GM23338 (cell line): ENCODE measurements at regions not wholly inside any gene's neighbourhood (a gene's known extent, or its start where the extent isn't known, plus 50 kb on each side); places are given as distances from the start of the nearest gene placed in this dataset.

ENCODE experiments used
- ATAC-seq: fragments of 200-7000 bp; cut with Tn5 transposase; 3 replicates; pipeline ENCODE4 v1.9.1; 2020
- DNase-seq: peaks from one replicate; pipeline ENCODE4 v3.0.0-alpha.2; 2015; ENCODE audit warnings: low spot score
- H2AFZ ChIP-seq: fragments of 200-600 bp; sonication (generic); 2 replicates; pipeline ENCODE4 v1.8.0; 2016; ENCODE audit warnings: antibody characterized with exemption, mild to moderate bottlenecking, moderate library complexity
- H3F3A ChIP-seq: fragments of 200-600 bp; sonication (generic); replicated peaks from 2 replicates; pipeline ENCODE4 v1.8.0; 2017; ENCODE audit warnings: antibody characterized with exemption, mixed run types, low read depth
- H3K27ac ChIP-seq: fragments of 200-600 bp; sonication (generic); 2 replicates; pipeline ENCODE4 v1.6.1; 2016; ENCODE audit warnings: low read depth
- H3K27me3 ChIP-seq: fragments of 200-600 bp; sonication (generic); 2 replicates; pipeline ENCODE4 v1.8.0; 2016; ENCODE audit warnings: mild to moderate bottlenecking, mixed run types, moderate library complexity; ENCODE audit not compliant: insufficient read depth
- H3K36me3 ChIP-seq: fragments of 200-600 bp; sonication (generic); 2 replicates; pipeline ENCODE4 v1.8.0; 2016; ENCODE audit warnings: mild to moderate bottlenecking; ENCODE audit not compliant: insufficient read depth
- H3K4me1 ChIP-seq: fragments of 200-600 bp; sonication (generic); 2 replicates; pipeline ENCODE4 v1.8.0; 2016; ENCODE audit warnings: mild to moderate bottlenecking, moderate library complexity; ENCODE audit not compliant: insufficient read depth
- H3K4me2 ChIP-seq: fragments of 200-600 bp; sonication (generic); 2 replicates; pipeline ENCODE4 v1.7.1; 2017; ENCODE audit warnings: mixed run types
- H3K4me3 ChIP-seq: fragments of 200-600 bp; sonication (generic); 2 replicates; pipeline ENCODE4 v1.6.1; 2016; ENCODE audit warnings: mixed run types
- H3K79me2 ChIP-seq: fragments of 200-600 bp; sonication (generic); replicated peaks from 2 replicates; pipeline ENCODE4 v1.8.0; 2017; ENCODE audit warnings: mild to moderate bottlenecking; ENCODE audit not compliant: insufficient read depth
- H3K9me2 ChIP-seq: fragments of 200-600 bp; sonication (generic); 2 replicates; pipeline ENCODE4 v1.8.0; 2017; ENCODE audit not compliant: insufficient read depth
- H4K20me1 ChIP-seq: fragments of 200-600 bp; sonication (generic); replicated peaks from 2 replicates; pipeline ENCODE4 v1.8.0; 2017; ENCODE audit warnings: mild to moderate bottlenecking; ENCODE audit not compliant: insufficient read depth
- H3K27ac Mint-ChIP-seq: 2 replicates; pipeline ENCODE4 v1.8.0; 2020; ENCODE audit warnings: inconsistent platforms, mild to moderate bottlenecking, moderate library complexity, mixed read lengths
- H3K27me3 Mint-ChIP-seq: 3 replicates; pipeline ENCODE4 v1.8.0; 2022; ENCODE audit warnings: low read depth, mild to moderate bottlenecking, moderate library complexity, mixed read lengths, inconsistent platforms; ENCODE audit not compliant: insufficient read depth, poor library complexity
- H3K36me3 Mint-ChIP-seq: 3 replicates; pipeline ENCODE4 v1.8.0; 2021; ENCODE audit warnings: low read depth, mild to moderate bottlenecking, inconsistent platforms, moderate library complexity, mixed read lengths
- H3K4me1 Mint-ChIP-seq: 3 replicates; pipeline ENCODE4 v1.8.0; 2020; ENCODE audit warnings: mild to moderate bottlenecking, inconsistent platforms, mixed read lengths
- H3K4me3 Mint-ChIP-seq: 3 replicates; pipeline ENCODE4 v1.8.0; 2021; ENCODE audit warnings: moderate library complexity, mild to moderate bottlenecking, inconsistent platforms, mixed read lengths
- H3K9me3 Mint-ChIP-seq: 3 replicates; pipeline ENCODE4 v1.8.0; 2020; ENCODE audit warnings: moderate library complexity, mild to moderate bottlenecking, inconsistent platforms, mixed read lengths
- EZH2 ChIP-seq: fragments of 200-600 bp; sonication (generic); IDR thresholded peaks from one replicate; pipeline ENCODE4 v1.8.0; 2017; ENCODE audit warnings: antibody characterized with exemption, mild to moderate bottlenecking, low read depth; ENCODE audit not compliant: unreplicated experiment
- EZH2phosphoT487 ChIP-seq: fragments of 200-600 bp; sonication (generic); IDR thresholded peaks from one replicate; pipeline ENCODE4 v1.8.1; 2018; ENCODE audit warnings: antibody characterized with exemption; ENCODE audit not compliant: unreplicated experiment
- POLR2AphosphoS5 ChIP-seq: IDR thresholded peaks from 2 replicates; pipeline ENCODE4 v1.6.1; 2016; ENCODE audit warnings: antibody characterized with exemption, low read depth
- STAT1 ChIP-seq: IDR thresholded peaks from one replicate; pipeline ENCODE4 v1.6.1; 2016; ENCODE audit warnings: antibody characterized with exemption; ENCODE audit not compliant: unreplicated experiment
- ZNF331 ChIP-seq: fragments of 250-450 bp; sonication (Bioruptor Pico); IDR thresholded peaks from 2 replicates; pipeline ENCODE4 v1.5.0; 2020; ENCODE audit warnings: low read depth, mild to moderate bottlenecking, moderate library complexity
- TF ChIP-seq, protein P1 (sequence below), 2 experiments: fragments of 200-600 bp in 1 of 2; sonication (generic) in 1 of 2; conservative IDR thresholded peaks; 2 replicates each; pipeline versions ENCODE4 v1.5.1 to v1.6.1; 2016 to 2017; ENCODE audit warnings: antibody characterized with exemption in 2 of 2, low read depth in 2 of 2, mild to moderate bottlenecking in 2 of 2, moderate library complexity in 1 of 2
- TF ChIP-seq, protein P2 (sequence below): fragments of 250-450 bp; sonication (Bioruptor Pico); IDR thresholded peaks from 2 replicates; pipeline ENCODE4 v1.5.0; 2020; ENCODE audit warnings: mild to moderate bottlenecking, moderate library complexity

DNA sequence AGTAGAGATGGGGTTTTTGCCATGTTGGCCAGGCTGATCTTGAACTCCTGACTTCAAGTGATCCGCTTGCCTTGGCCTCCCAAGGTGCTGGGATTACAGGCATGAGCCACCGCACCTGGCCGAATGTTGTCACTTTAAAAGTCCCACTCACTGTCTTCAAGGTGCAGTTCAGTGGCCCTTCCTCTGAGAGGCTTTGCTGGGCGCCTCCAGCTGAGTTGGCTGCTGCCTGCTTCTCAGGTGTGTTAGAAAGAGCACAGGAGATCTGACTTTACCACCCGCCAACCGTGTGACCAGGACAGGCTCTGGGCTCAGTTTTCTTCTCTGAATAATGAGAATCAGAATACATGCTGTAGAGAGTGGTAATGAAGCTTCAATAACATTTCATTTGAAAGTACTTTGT lies 207.4 kb downstream of the CEP135 start:
- no peaks in the 10 kb centered on the region for H3K36me3 Mint-ChIP-seq
- H3K9me2 ChIP-seq = no peaks in the 10 kb centered on the region
- H3K27ac ChIP-seq = no peak overlapping the region; the same call in 1 of the 2 replicates
- H3K27ac Mint-ChIP-seq = peak overlapping the region; percentile 15; the same call in 1 of the 2 replicates
- H2AFZ ChIP-seq = no peak overlapping the region
- H3K4me3 ChIP-seq = no peak overlapping the region
- no peaks in the 10 kb centered on the region for H3F3A ChIP-seq
- no peaks in the 10 kb centered on the region for H3K27me3 ChIP-seq
- ATAC-seq (peak; percentile 94), DNase-seq (peak; percentile 52)
- no peaks in the 10 kb centered on the region for H3K36me3 ChIP-seq
- TF ChIP-seq, protein P1, sequence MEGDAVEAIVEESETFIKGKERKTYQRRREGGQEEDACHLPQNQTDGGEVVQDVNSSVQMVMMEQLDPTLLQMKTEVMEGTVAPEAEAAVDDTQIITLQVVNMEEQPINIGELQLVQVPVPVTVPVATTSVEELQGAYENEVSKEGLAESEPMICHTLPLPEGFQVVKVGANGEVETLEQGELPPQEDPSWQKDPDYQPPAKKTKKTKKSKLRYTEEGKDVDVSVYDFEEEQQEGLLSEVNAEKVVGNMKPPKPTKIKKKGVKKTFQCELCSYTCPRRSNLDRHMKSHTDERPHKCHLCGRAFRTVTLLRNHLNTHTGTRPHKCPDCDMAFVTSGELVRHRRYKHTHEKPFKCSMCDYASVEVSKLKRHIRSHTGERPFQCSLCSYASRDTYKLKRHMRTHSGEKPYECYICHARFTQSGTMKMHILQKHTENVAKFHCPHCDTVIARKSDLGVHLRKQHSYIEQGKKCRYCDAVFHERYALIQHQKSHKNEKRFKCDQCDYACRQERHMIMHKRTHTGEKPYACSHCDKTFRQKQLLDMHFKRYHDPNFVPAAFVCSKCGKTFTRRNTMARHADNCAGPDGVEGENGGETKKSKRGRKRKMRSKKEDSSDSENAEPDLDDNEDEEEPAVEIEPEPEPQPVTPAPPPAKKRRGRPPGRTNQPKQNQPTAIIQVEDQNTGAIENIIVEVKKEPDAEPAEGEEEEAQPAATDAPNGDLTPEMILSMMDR (conservative IDR thresholded peaks at IDR 0.05; ENCODE audit: low read depth in 2 of 2) = no peak
- TF ChIP-seq ZNF331 (no peak), POLR2AphosphoS5 (no peak), EZH2phosphoT487 (no peak)
- peaks cover 4% of the 10 kb centered on the region for H3K27me3 Mint-ChIP-seq
- H3K4me1 ChIP-seq = no peaks in the 10 kb centered on the region
- H3K4me3 Mint-ChIP-seq = no peak overlapping the region
- H3K4me1 Mint-ChIP-seq = peaks cover 9% of the 10 kb centered on the region
- no peaks in the 10 kb centered on the region for H3K9me3 Mint-ChIP-seq
- H3K4me2 ChIP-seq = no peak overlapping the region
- no peaks in the 10 kb centered on the region; the same call in 1 of the 2 replicates for H3K79me2 ChIP-seq
- H4K20me1 ChIP-seq = no peaks in the 10 kb centered on the region; the same call in 1 of the 2 replicates

DNA sequence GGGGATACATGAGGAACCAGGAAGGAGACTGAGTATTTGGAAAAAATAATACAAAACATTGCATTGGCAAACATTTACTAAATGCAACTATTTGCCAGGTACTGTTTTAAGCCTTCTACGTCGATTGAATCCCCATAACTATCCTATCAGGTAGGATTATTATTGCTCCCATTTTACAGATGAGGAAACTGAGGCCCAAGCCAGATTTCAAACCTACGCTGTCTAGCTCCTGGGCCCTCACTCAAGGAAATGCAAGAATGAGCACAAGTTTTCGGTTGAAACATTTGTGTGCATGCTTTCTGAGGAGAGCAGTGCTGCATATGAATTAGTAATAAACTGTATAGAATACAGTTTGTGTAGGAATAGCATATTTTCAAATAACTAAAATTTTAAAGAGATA lies 206.7 kb downstream of the CEP135 start:
- Histone ChIP-seq H3K36me3 (no peaks in the 10 kb centered on the region), H3K27ac (no peak overlapping the region), H3K27me3 (no peaks in the 10 kb centered on the region), H3K4me3 (no peak overlapping the region), H2AFZ (no peak overlapping the region), H3K79me2 (no peaks in the 10 kb centered on the region; the same call in 1 of the 2 replicates), H4K20me1 (no peaks in the 10 kb centered on the region; the same call in 1 of the 2 replicates), H3K4me1 (no peaks in the 10 kb centered on the region), H3F3A (no peaks in the 10 kb centered on the region), H3K4me2 (no peak overlapping the region), H3K9me2 (no peaks in the 10 kb centered on the region)
- Mint-ChIP-seq H3K27me3 (peaks cover 4% of the 10 kb centered on the region), H3K4me3 (no peak overlapping the region), H3K4me1 (peaks cover 12% of the 10 kb centered on the region), H3K36me3 (no peaks in the 10 kb centered on the region), H3K27ac (no peak overlapping the region), H3K9me3 (no peaks in the 10 kb centered on the region)
- TF ChIP-seq EZH2 = no peak
- no peak for TF ChIP-seq STAT1
- TF ChIP-seq ZNF331 = no peak
- DNase-seq (no peak), ATAC-seq (no peak)

DNA sequence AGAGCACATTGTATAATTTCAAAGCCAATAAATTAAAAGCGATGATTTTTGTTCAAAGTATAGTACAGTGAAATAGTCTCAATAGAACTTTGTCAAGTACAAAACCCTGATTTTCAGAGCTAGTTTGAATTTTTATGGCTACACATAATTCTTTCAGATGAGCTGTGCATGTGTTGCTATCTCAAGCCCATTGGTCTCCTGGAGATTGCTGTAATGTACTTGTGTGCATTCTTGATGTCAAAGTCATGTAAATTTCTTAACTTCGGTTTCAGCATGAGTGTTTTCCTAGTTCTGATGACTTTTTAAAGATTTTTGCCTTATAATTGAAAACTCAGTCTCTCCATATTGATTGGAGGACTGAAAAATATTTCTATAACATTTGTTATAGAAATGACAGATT lies 200.8 kb downstream of the CEP135 start:
- DNase-seq (no peak), ATAC-seq (no peak)
- peaks cover 29% of the 10 kb centered on the region for H3K4me1 Mint-ChIP-seq
- Histone ChIP-seq H3K79me2 (no peaks in the 10 kb centered on the region), H3K27ac (no peak overlapping the region), H3K4me1 (peaks cover 8% of the 10 kb centered on the region), H3K36me3 (no peaks in the 10 kb centered on the region), H3K27me3 (no peaks in the 10 kb centered on the region), H3K4me3 (no peak overlapping the region), H4K20me1 (no peaks in the 10 kb centered on the region), H3K4me2 (no peak overlapping the region), H3K9me2 (no peaks in the 10 kb centered on the region), H3F3A (no peaks in the 10 kb centered on the region), H2AFZ (no peak overlapping the region)
- H3K27me3 Mint-ChIP-seq = peaks cover 6% of the 10 kb centered on the region
- H3K36me3 Mint-ChIP-seq = no peaks in the 10 kb centered on the region
- no peaks in the 10 kb centered on the region; the same call in 2 of the 3 replicates for H3K9me3 Mint-ChIP-seq
- no peak overlapping the region for H3K27ac Mint-ChIP-seq
- no peak overlapping the region for H3K4me3 Mint-ChIP-seq
- TF ChIP-seq, protein P1 (conservative IDR thresholded peaks at IDR 0.05; ENCODE audit: low read depth in 2 of 2) = no peak
- TF ChIP-seq, protein P2, sequence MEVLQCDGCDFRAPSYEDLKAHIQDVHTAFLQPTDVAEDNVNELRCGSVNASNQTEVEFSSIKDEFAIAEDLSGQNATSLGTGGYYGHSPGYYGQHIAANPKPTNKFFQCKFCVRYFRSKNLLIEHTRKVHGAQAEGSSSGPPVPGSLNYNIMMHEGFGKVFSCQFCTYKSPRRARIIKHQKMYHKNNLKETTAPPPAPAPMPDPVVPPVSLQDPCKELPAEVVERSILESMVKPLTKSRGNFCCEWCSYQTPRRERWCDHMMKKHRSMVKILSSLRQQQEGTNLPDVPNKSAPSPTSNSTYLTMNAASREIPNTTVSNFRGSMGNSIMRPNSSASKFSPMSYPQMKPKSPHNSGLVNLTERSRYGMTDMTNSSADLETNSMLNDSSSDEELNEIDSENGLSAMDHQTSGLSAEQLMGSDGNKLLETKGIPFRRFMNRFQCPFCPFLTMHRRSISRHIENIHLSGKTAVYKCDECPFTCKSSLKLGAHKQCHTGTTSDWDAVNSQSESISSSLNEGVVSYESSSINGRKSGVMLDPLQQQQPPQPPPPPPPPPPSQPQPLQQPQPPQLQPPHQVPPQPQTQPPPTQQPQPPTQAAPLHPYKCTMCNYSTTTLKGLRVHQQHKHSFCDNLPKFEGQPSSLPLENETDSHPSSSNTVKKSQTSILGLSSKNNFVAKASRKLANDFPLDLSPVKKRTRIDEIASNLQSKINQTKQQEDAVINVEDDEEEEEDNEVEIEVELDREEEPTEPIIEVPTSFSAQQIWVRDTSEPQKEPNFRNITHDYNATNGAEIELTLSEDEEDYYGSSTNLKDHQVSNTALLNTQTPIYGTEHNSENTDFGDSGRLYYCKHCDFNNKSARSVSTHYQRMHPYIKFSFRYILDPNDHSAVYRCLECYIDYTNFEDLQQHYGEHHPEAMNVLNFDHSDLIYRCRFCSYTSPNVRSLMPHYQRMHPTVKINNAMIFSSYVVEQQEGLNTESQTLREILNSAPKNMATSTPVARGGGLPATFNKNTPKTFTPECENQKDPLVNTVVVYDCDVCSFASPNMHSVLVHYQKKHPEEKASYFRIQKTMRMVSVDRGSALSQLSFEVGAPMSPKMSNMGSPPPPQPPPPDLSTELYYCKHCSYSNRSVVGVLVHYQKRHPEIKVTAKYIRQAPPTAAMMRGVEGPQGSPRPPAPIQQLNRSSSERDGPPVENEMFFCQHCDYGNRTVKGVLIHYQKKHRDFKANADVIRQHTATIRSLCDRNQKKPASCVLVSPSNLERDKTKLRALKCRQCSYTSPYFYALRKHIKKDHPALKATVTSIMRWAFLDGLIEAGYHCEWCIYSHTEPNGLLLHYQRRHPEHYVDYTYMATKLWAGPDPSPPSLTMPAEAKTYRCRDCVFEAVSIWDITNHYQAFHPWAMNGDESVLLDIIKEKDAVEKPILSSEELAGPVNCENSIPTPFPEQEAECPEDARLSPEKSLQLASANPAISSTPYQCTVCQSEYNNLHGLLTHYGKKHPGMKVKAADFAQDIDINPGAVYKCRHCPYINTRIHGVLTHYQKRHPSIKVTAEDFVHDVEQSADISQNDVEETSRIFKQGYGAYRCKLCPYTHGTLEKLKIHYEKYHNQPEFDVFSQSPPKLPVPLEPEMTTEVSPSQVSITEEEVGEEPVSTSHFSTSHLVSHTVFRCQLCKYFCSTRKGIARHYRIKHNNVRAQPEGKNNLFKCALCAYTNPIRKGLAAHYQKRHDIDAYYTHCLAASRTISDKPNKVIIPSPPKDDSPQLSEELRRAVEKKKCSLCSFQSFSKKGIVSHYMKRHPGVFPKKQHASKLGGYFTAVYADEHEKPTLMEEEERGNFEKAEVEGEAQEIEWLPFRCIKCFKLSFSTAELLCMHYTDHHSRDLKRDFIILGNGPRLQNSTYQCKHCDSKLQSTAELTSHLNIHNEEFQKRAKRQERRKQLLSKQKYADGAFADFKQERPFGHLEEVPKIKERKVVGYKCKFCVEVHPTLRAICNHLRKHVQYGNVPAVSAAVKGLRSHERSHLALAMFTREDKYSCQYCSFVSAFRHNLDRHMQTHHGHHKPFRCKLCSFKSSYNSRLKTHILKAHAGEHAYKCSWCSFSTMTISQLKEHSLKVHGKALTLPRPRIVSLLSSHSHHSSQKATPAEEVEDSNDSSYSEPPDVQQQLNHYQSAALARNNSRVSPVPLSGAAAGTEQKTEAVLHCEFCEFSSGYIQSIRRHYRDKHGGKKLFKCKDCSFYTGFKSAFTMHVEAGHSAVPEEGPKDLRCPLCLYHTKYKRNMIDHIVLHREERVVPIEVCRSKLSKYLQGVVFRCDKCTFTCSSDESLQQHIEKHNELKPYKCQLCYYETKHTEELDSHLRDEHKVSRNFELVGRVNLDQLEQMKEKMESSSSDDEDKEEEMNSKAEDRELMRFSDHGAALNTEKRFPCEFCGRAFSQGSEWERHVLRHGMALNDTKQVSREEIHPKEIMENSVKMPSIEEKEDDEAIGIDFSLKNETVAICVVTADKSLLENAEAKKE = no peak
